ENCODE measurements at regions not wholly inside any gene's neighbourhood (a gene's known extent, or its start where the extent isn't known, plus 50 kb on each side); places are given as distances from the start of the nearest gene placed in this dataset.
"Not testable (repeated sequence)": the region's sequence is repeated elsewhere in the genome, so short reads cannot be mapped to it uniquely, and the experiment has no call there.

DNA sequence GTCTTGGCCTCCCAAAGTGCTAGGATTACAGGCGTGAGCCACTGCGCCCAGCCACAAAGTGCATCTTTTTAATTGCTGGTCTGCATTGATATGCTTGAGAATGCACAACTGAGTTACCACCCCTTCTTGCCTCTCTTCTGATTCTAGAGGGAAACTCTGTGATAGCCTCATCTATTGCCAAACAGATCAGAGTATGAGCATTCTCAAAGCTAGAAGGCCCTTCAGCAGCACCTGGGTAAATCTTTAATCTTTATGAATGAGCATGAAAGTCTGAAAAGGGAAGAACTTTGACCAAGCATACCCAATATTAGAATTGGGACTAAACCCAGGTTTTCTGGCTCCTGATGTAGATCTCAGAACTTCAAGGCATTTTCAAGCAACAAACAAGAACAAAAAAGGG lies 298.3 kb upstream of the TNC start:
- Histone ChIP-seq H3K4me3 (ENCODE audit: low read length) (no peak overlapping the region), H3K27ac (ENCODE audit: low read depth, low read length) (no peak overlapping the region), H3K4me1 (ENCODE audit: control insufficient read depth, insufficient read depth, low read length) (peaks cover 2% of the 10 kb centered on the region), H3K27me3 (ENCODE audit: control insufficient read depth, insufficient read depth, low read length, poor library complexity, severe bottlenecking) (no peaks in the 10 kb centered on the region), H3K9ac (ENCODE audit: extremely low read depth, low read length, poor library complexity, severe bottlenecking) (no peak overlapping the region), H3K9me3 (ENCODE audit: control insufficient read depth, low read length) (peaks cover 22% of the 10 kb centered on the region), H3K36me3 (ENCODE audit: control insufficient read depth, insufficient read depth, low read length) (no peaks in the 10 kb centered on the region)
- WGBS, 2 experiments (ENCODE audit: insufficient coverage in 1 of 2, insufficient read length in 1 of 2) = 94 to 100% methylated on average over 1 to 2 of the region's 2 CpGs
- Mint-ChIP-seq H3K9me3 (peaks cover 20% of the 10 kb centered on the region), H3K36me3 (ENCODE audit: low read depth) (peaks cover 11% of the 10 kb centered on the region), H3K4me3 (no peak overlapping the region), H3K27ac (no peak overlapping the region), H3K27me3 (ENCODE audit: insufficient read depth) (no peaks in the 10 kb centered on the region), H3K4me1 (peaks cover 29% of the 10 kb centered on the region)
- DNase-seq = no peak
- TF ChIP-seq, protein P1, sequence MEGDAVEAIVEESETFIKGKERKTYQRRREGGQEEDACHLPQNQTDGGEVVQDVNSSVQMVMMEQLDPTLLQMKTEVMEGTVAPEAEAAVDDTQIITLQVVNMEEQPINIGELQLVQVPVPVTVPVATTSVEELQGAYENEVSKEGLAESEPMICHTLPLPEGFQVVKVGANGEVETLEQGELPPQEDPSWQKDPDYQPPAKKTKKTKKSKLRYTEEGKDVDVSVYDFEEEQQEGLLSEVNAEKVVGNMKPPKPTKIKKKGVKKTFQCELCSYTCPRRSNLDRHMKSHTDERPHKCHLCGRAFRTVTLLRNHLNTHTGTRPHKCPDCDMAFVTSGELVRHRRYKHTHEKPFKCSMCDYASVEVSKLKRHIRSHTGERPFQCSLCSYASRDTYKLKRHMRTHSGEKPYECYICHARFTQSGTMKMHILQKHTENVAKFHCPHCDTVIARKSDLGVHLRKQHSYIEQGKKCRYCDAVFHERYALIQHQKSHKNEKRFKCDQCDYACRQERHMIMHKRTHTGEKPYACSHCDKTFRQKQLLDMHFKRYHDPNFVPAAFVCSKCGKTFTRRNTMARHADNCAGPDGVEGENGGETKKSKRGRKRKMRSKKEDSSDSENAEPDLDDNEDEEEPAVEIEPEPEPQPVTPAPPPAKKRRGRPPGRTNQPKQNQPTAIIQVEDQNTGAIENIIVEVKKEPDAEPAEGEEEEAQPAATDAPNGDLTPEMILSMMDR (conservative IDR thresholded peaks at IDR 0.05) = no peak

DNA sequence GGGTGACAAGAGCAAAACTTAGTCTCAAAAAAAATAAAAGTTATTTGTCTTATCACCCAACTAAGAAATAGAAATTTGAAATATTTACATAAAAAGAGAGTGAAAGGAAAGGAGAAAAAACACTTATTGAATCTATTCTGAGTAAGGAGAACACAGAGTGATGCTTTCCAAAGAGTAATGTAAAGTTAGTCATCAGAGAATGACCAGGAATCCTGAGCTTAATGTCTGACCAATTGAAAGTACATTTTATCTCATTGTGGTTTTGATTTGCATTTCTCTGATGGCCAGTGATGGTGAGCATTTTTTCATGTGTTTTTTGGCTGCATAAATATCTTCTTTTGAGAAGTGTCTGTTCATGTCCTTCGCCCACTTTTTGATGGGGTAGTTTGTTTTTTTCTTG lies 300.2 kb upstream of the TNC start:
- H3K9me3 ChIP-seq (ENCODE audit: control insufficient read depth, low read length) = peaks cover 38% of the 10 kb centered on the region
- WGBS, 2 experiments (ENCODE audit: insufficient coverage in 1 of 2, insufficient read length in 1 of 2) = 88% methylated on average over 1 of the region's 1 CpG; no CpG with 5 or more reads in 1 of the 2 experiments
- H3K4me3 Mint-ChIP-seq; H3K9ac ChIP-seq (ENCODE audit: extremely low read depth, low read length, poor library complexity, severe bottlenecking); H3K27me3 ChIP-seq (ENCODE audit: control insufficient read depth, insufficient read depth, low read length, poor library complexity, severe bottlenecking); H3K27me3 Mint-ChIP-seq (ENCODE audit: insufficient read depth); H3K27ac ChIP-seq (ENCODE audit: low read depth, low read length); H3K27ac Mint-ChIP-seq; H3K4me1 ChIP-seq (ENCODE audit: control insufficient read depth, insufficient read depth, low read length); H3K36me3 ChIP-seq (ENCODE audit: control insufficient read depth, insufficient read depth, low read length); DNase-seq; H3K4me3 ChIP-seq (ENCODE audit: low read length): not testable (repeated sequence)
- peaks cover 12% of the 10 kb centered on the region for H3K4me1 Mint-ChIP-seq
- peaks cover 22% of the 10 kb centered on the region for H3K36me3 Mint-ChIP-seq (ENCODE audit: low read depth)
- H3K9me3 Mint-ChIP-seq = peaks cover 37% of the 10 kb centered on the region

DNA sequence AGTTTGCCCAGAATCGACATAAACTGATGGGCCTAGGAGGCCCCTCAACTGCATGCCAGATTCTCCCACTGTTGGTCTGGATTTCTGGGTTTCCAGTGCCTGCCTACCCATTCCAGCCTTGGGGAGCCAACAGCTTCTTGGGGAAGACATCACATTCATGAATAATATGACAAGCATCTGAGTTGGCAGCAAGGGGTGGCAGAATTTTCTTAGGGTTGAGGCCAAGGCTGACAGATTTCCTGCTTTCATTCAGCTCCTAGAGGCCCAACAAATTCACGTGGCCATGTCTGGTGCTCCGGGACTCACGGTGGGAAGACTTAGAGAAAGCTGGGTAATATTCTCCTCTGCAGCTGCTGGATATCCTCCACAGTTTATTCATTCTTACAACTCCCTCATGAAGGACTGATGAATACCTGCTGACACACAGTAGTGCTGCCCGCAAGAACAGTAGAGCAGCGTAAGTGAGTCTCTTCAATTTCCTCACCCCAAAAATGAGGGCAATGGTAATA lies 305.0 kb upstream of the TNC start:
- Mint-ChIP-seq H3K27me3 (ENCODE audit: insufficient read depth) (no peaks in the 10 kb centered on the region), H3K4me1 (no peaks in the 10 kb centered on the region), H3K9me3 (peaks cover 75% of the 10 kb centered on the region), H3K27ac (no peak overlapping the region), H3K36me3 (ENCODE audit: low read depth) (peaks cover 49% of the 10 kb centered on the region), H3K4me3 (no peak overlapping the region)
- Histone ChIP-seq H3K9me3 (ENCODE audit: control insufficient read depth, low read length) (peaks cover 69% of the 10 kb centered on the region), H3K4me1 (ENCODE audit: control insufficient read depth, insufficient read depth, low read length) (no peaks in the 10 kb centered on the region), H3K9ac (ENCODE audit: extremely low read depth, low read length, poor library complexity, severe bottlenecking) (no peak overlapping the region), H3K27me3 (ENCODE audit: control insufficient read depth, insufficient read depth, low read length, poor library complexity, severe bottlenecking) (no peaks in the 10 kb centered on the region), H3K36me3 (ENCODE audit: control insufficient read depth, insufficient read depth, low read length) (no peaks in the 10 kb centered on the region), H3K4me3 (ENCODE audit: low read length) (no peak overlapping the region), H3K27ac (ENCODE audit: low read depth, low read length) (no peak overlapping the region)
- no peak for DNase-seq
- TF ChIP-seq, protein P1 (conservative IDR thresholded peaks at IDR 0.05) = no peak
- 83 to 96% methylated on average over 1 to 6 of the region's 6 CpGs for WGBS, 2 experiments (ENCODE audit: insufficient coverage in 1 of 2, insufficient read length in 1 of 2)

DNA sequence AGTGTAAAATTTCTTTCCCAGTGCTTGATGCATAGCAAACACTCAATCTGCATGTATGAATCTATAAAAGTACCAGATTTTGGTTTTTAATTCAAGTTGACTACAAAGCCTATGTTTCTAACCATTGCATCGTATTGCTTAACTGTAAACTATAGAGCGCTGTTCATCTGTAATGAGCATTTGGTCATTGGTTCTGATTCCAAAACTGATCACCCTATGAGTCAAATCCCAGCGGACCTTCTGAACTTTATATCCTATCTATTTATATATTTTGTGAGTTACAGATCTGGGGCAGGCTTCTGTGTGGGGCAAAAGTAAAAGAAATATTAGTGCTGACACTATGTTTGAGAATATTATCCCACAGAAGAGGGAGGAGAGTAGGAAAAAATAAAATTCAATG lies 305.7 kb upstream of the TNC start:
- Histone ChIP-seq H3K4me3 (ENCODE audit: low read length) (no peak overlapping the region), H3K9ac (ENCODE audit: extremely low read depth, low read length, poor library complexity, severe bottlenecking) (no peak overlapping the region), H3K9me3 (ENCODE audit: control insufficient read depth, low read length) (peaks cover 65% of the 10 kb centered on the region), H3K36me3 (ENCODE audit: control insufficient read depth, insufficient read depth, low read length) (no peaks in the 10 kb centered on the region), H3K27me3 (ENCODE audit: control insufficient read depth, insufficient read depth, low read length, poor library complexity, severe bottlenecking) (no peaks in the 10 kb centered on the region), H3K4me1 (ENCODE audit: control insufficient read depth, insufficient read depth, low read length) (no peaks in the 10 kb centered on the region), H3K27ac (ENCODE audit: low read depth, low read length) (no peak overlapping the region)
- H3K4me1 Mint-ChIP-seq = no peaks in the 10 kb centered on the region
- no peaks in the 10 kb centered on the region for H3K27me3 Mint-ChIP-seq (ENCODE audit: insufficient read depth)
- no peak overlapping the region for H3K27ac Mint-ChIP-seq
- WGBS, 2 experiments (ENCODE audit: insufficient coverage in 1 of 2, insufficient read length in 1 of 2) = 97 to 100% methylated on average over 1 to 2 of the region's 3 CpGs
- H3K4me3 Mint-ChIP-seq = no peak overlapping the region
- H3K9me3 Mint-ChIP-seq = peaks cover 72% of the 10 kb centered on the region
- no peak for DNase-seq
- peaks cover 49% of the 10 kb centered on the region for H3K36me3 Mint-ChIP-seq (ENCODE audit: low read depth)
- TF ChIP-seq, protein P1 (conservative IDR thresholded peaks at IDR 0.05) = no peak

All from endodermal cell (in vitro differentiated cells).